Left lobe of liver (tissue), 2 donors: ENCODE measurements at regions not wholly inside any gene's neighbourhood (a gene's known extent, or its start where the extent isn't known, plus 50 kb on each side); places are given as distances from the start of the nearest gene placed in this dataset.
"Not testable (repeated sequence)": the region's sequence is repeated elsewhere in the genome, so short reads cannot be mapped to it uniquely, and the experiment has no call there.

Experiments used
- ATAC-seq: fragments of 200-7000 bp; cut with Tn5 transposase; one replicate; pipeline ENCODE4 v1.9.1; 2020; ENCODE audit warnings: mild to moderate bottlenecking, moderate library complexity
- DNase-seq: peaks from one replicate; pipeline ENCODE4 v3.0.0-alpha.2; 2020; ENCODE audit warnings: low spot score
- donor health status: DM: no; HTN: no; CAD: no; lungs with moderate emphysema.
- donor health status: DM: no; HTN: yes; CAD: no.

GRCh38 chr7:153567426-153567825, 484.8 kb upstream of the DPP6 start:
- DNase-seq: no peak
- no peak for ATAC-seq

GRCh38 chr7:153569520-153569919, 482.7 kb upstream of the DPP6 start:
- not testable (repeated sequence) for DNase-seq, ATAC-seq

GRCh38 chr7:153576096-153576495, 476.1 kb upstream of the DPP6 start:
- DNase-seq: no peak
- ATAC-seq: no peak

GRCh38 chr7:153581419-153581818, 470.8 kb upstream of the DPP6 start:
- DNase-seq (no peak), ATAC-seq (no peak)

- DNase-seq (no peak), ATAC-seq (no peak)
Measured at GRCh38 chr7:153584132-153584531, 468.1 kb upstream of the DPP6 start.

- ATAC-seq: no peak
- DNase-seq: no peak
Measured at GRCh38 chr7:153588586-153588985, 463.6 kb upstream of the DPP6 start.

- ATAC-seq: no peak
- no peak for DNase-seq
Measured at GRCh38 chr7:153590136-153590535, 462.1 kb upstream of the DPP6 start.

GRCh38 chr7:153590571-153590970, 461.6 kb upstream of the DPP6 start:
- DNase-seq (no peak), ATAC-seq (no peak)

- DNase-seq: no peak
- no peak for ATAC-seq
Measured at GRCh38 chr7:153607354-153607753, 444.8 kb upstream of the DPP6 start.

- DNase-seq: no peak
- ATAC-seq: no peak
Measured at GRCh38 chr7:153616711-153617325, 435.4 kb upstream of the DPP6 start.

GRCh38 chr7:153627323-153627722, 424.9 kb upstream of the DPP6 start:
- ATAC-seq (no peak), DNase-seq (no peak)

GRCh38 chr7:153628406-153628805, 423.8 kb upstream of the DPP6 start:
- DNase-seq (no peak), ATAC-seq (no peak)

GRCh38 chr7:153628825-153629224, 423.4 kb upstream of the DPP6 start:
- no peak for ATAC-seq

GRCh38 chr7:153638821-153639435, 413.3 kb upstream of the DPP6 start:
- no peak for ATAC-seq

More at GRCh38 chr7:153628825-153629224, 423.4 kb upstream of the DPP6 start:
- DNase-seq: no peak

GRCh38 chr7:153640586-153640985, 411.6 kb upstream of the DPP6 start:
- DNase-seq (no peak), ATAC-seq (no peak)

More at GRCh38 chr7:153638821-153639435, 413.3 kb upstream of the DPP6 start:
- DNase-seq: no peak

- ATAC-seq (no peak), DNase-seq (no peak)
Measured at GRCh38 chr7:153641199-153641598, 411.0 kb upstream of the DPP6 start.

GRCh38 chr7:153642989-153643388, 409.2 kb upstream of the DPP6 start:
- no peak for ATAC-seq

GRCh38 chr7:153657182-153657800, 394.9 kb upstream of the DPP6 start:
- ATAC-seq (no peak), DNase-seq (no peak)

More at GRCh38 chr7:153642989-153643388, 409.2 kb upstream of the DPP6 start:
- no peak for DNase-seq

GRCh38 chr7:153675131-153675530, 377.1 kb upstream of the DPP6 start:
- no peak for DNase-seq
- ATAC-seq: no peak

GRCh38 chr7:153682628-153683027, 369.6 kb upstream of the DPP6 start:
- ATAC-seq: no peak
- no peak for DNase-seq

- DNase-seq (no peak), ATAC-seq (no peak)
Measured at GRCh38 chr7:153696242-153696641, 356.0 kb upstream of the DPP6 start.

GRCh38 chr7:153698046-153698445, 354.2 kb upstream of the DPP6 start:
- no peak for ATAC-seq

More at GRCh38 chr7:153698046-153698445, 354.2 kb upstream of the DPP6 start:
- no peak for DNase-seq
